B cell (primary cell): ENCODE measurements at regions not wholly inside any gene's neighbourhood (a gene's known extent, or its start where the extent isn't known, plus 50 kb on each side); places are given as distances from the start of the nearest gene placed in this dataset.
"Not testable (repeated sequence)": the region's sequence is repeated elsewhere in the genome, so short reads cannot be mapped to it uniquely, and the experiment has no call there.

Source experiments
- ATAC-seq: fragments of 200-7000 bp; cut with Tn5 transposase; one replicate; pipeline ENCODE4 v1.10.0; 2021; ENCODE audit warnings: low read depth, mild to moderate bottlenecking, moderate number of reproducible peaks, moderate library complexity
- CTCF ChIA-PET: fragments of 350-600 bp; sonication (Branson Sonifier 250); formaldehyde crosslinking; loops from one replicate; lab custom pipeline; 2021; ENCODE audit warnings: antibody characterized with exemption, inconsistent platforms; lab: Charles Lee
- POLR2A ChIA-PET: fragments of 350-600 bp; sonication (Branson Sonifier 250); formaldehyde crosslinking; loops from one replicate; lab custom pipeline; 2021; ENCODE audit warnings: antibody characterized with exemption; lab: Charles Lee
- DNase-seq: peaks from one replicate; pipeline ENCODE4 v3.0.0; 2013
- H2AFZ ChIP-seq: 2 replicates; pipeline ENCODE4 v1.6.1; 2012; ENCODE audit warnings: mild to moderate bottlenecking, low read depth, low read length; ENCODE audit not compliant: insufficient read depth, poor library complexity, severe bottlenecking
- H3K27ac ChIP-seq, 2 donors: 1 replicate in 1 of 2; 2 replicates in 1 of 2; pipeline ENCODE4 v1.5.1; 2012 to 2013; ENCODE audit warnings: low read length in 2 of 2, mild to moderate bottlenecking in 2 of 2, moderate library complexity in 1 of 2
- H3K27me3 ChIP-seq, 4 experiments: fragments of 200-600 bp in 1 of 4; sonication (generic) in 1 of 4; replicated peaks in 1 of 4; 1 replicate in 2 of 4; 2 replicates in 2 of 4; pipeline versions ENCODE4 v1.6.1 to v1.7.0; 2013 to 2016; ENCODE audit warnings: low read length in 3 of 4, mild to moderate bottlenecking in 2 of 4, mixed read lengths in 1 of 4, moderate library complexity in 1 of 4; ENCODE audit not compliant: insufficient read depth in 4 of 4, control insufficient read depth in 3 of 4; ENCODE audit errors: control extremely low read depth in 1 of 4
- H3K36me3 ChIP-seq, 2 experiments: replicated peaks in 1 of 2; 1 replicate in 1 of 2; 2 replicates in 1 of 2; pipeline versions ENCODE4 v1.6.1 to v1.7.1; 2013; ENCODE audit warnings: low read length in 1 of 2; ENCODE audit not compliant: insufficient read depth in 2 of 2, control insufficient read depth in 1 of 2; ENCODE audit errors: control extremely low read depth in 1 of 2, extremely low read depth in 1 of 2
- H3K4me1 ChIP-seq, 2 donors: fragments of 200-600 bp in 1 of 2; sonication (generic) in 1 of 2; 1 replicate in 1 of 2; 2 replicates in 1 of 2; pipeline versions ENCODE4 v1.5.1 to v1.6.1; 2013 to 2017; ENCODE audit warnings: low read length in 2 of 2; ENCODE audit not compliant: control insufficient read depth in 2 of 2, insufficient read depth in 2 of 2
- H3K4me2 ChIP-seq: replicated peaks from 2 replicates; pipeline ENCODE3; 2012; ENCODE audit warnings: mild to moderate bottlenecking, low read depth, low read length; ENCODE audit not compliant: poor library complexity, severe bottlenecking
- H3K4me3 ChIP-seq, 5 experiments: fragments of 200-600 bp in 1 of 5; sonication (generic) in 1 of 5; 1 replicate in 3 of 5; 2 replicates in 2 of 5; pipeline versions ENCODE4 v1.5.1 to v1.7.0; 2011 to 2016; ENCODE audit warnings: low read length in 4 of 5, mild to moderate bottlenecking in 4 of 5, low read depth in 2 of 5, control low read depth in 1 of 5, moderate library complexity in 1 of 5; ENCODE audit not compliant: insufficient read depth in 1 of 5; ENCODE audit errors: control extremely low read depth in 1 of 5, extremely low read depth in 1 of 5
- H3K79me2 ChIP-seq: fragments of 200-600 bp; sonication (generic); one replicate; pipeline ENCODE4 v1.6.0; 2016; ENCODE audit warnings: low read length; ENCODE audit not compliant: control insufficient read depth, insufficient read depth
- H3K9ac ChIP-seq: fragments of 200-600 bp; sonication (generic); 2 replicates; pipeline ENCODE4 v1.6.1; 2017; ENCODE audit warnings: mild to moderate bottlenecking, low read length, moderate library complexity
- H3K9me3 ChIP-seq, 3 donors: one replicate each; pipeline versions ENCODE4 v1.6.1 to v1.7.1; 2013; ENCODE audit warnings: low read length in 2 of 3; ENCODE audit not compliant: control insufficient read depth in 2 of 3, insufficient read depth in 1 of 3; ENCODE audit errors: control extremely low read depth in 1 of 3
- H4K20me1 ChIP-seq: 2 replicates; pipeline ENCODE4 v1.6.0; 2012; ENCODE audit warnings: mild to moderate bottlenecking, low read length; ENCODE audit not compliant: insufficient read depth, control insufficient read depth, poor library complexity, severe bottlenecking
- H3K27ac Mint-ChIP-seq: one replicate; pipeline ENCODE4 v1.8.0; 2021; ENCODE audit warnings: mixed read lengths
- H3K27me3 Mint-ChIP-seq: one replicate; pipeline ENCODE4 v1.8.0; 2021; ENCODE audit warnings: mixed read lengths
- H3K4me1 Mint-ChIP-seq: one replicate; pipeline ENCODE4 v1.8.0; 2021; ENCODE audit warnings: mixed read lengths
- H3K4me3 Mint-ChIP-seq: one replicate; pipeline ENCODE4 v1.8.0; 2021; ENCODE audit warnings: mixed read lengths
- H3K9me3 Mint-ChIP-seq: one replicate; pipeline ENCODE4 v1.8.0; 2022; ENCODE audit warnings: mixed read lengths; ENCODE audit not compliant: insufficient read depth
- CTCF ChIP-seq: fragments of 200-600 bp; IDR thresholded peaks from one replicate; pipeline ENCODE4 v1.8.0; 2022; ENCODE audit warnings: antibody characterized with exemption, mild to moderate bottlenecking
- EZH2 ChIP-seq: IDR thresholded peaks from 2 replicates; pipeline ENCODE4 v1.6.1; 2012; ENCODE audit warnings: borderline replicate concordance, low read depth, mild to moderate bottlenecking, moderate library complexity, low read length; ENCODE audit not compliant: insufficient read depth, poor library complexity, severe bottlenecking
- WGBS: methylation state at CpG from one replicate; pipeline ENCODE4 v1.1.5; 2013; ENCODE audit warnings: missing lambda C conversion rate; ENCODE audit not compliant: insufficient coverage; 5-methylcytosine and 5-hydroxymethylcytosine counted together
- intact Hi-C: fragments of 100-400 bp; cut with micrococcal nuclease; formaldehyde crosslinking; loops from one replicate; pipeline ENCODE4 v1.10.0; 2022

DNA sequence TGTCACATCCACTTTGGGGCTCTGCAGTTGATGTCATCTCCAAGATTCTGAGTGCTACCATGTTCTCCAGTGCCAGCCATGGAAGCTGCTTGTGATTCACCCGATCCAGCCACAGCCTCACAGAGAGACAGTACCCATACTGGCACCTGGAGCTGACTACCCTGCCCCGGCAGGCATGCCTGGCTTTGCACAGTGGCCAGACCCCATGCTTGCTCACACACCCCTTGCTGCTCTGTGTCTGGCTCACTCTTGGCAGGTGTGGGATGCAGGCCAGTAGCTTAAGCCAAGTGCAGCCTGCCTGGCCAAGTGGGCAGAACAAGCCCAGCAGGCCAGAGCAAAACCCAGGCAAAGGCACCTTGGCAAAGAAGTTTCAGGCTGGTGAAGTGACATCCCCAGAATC is 828.4 kb upstream of the VRK2 start:
- Histone ChIP-seq H3K27me3 (no peaks in the 10 kb centered on the region), H3K79me2 (no peaks in the 10 kb centered on the region), H2AFZ (no peak overlapping the region), H3K4me3 (no peak overlapping the region), H3K9me3 (peaks cover 0 to 20% (median 13%) of the 10 kb centered on the region in 3 donors), H3K4me2 (no peak overlapping the region), H3K4me1 (no peaks in the 10 kb centered on the region), H3K27ac (no peak overlapping the region), H3K9ac (no peak overlapping the region), H4K20me1 (no peaks in the 10 kb centered on the region), H3K36me3 (no peaks in the 10 kb centered on the region)
- TF ChIP-seq CTCF (no peak), EZH2 (no peak)
- intact Hi-C loops = no loop called here
- Mint-ChIP-seq H3K9me3 (peaks cover 8% of the 10 kb centered on the region), H3K27me3 (no peaks in the 10 kb centered on the region), H3K4me3 (no peak overlapping the region), H3K4me1 (no peaks in the 10 kb centered on the region), H3K27ac (no peak overlapping the region)
- no peak for ATAC-seq
- DNase-seq = no peak
- 86% methylated on average over 2 of the region's 2 CpGs for WGBS
- CTCF ChIA-PET = no interaction called here
- POLR2A ChIA-PET = no interaction called here

- intact Hi-C loops, H3K36me3 ChIP-seq, H4K20me1 ChIP-seq, H3K79me2 ChIP-seq, ATAC-seq, H3K4me3 Mint-ChIP-seq, H3K9ac ChIP-seq, H3K4me2 ChIP-seq, H3K9me3 ChIP-seq, H2AFZ ChIP-seq, H3K4me3 ChIP-seq, H3K4me1 Mint-ChIP-seq, DNase-seq, H3K27me3 Mint-ChIP-seq, H3K27me3 ChIP-seq, POLR2A ChIA-PET, CTCF ChIA-PET, H3K9me3 Mint-ChIP-seq, H3K4me1 ChIP-seq, H3K27ac ChIP-seq, H3K27ac Mint-ChIP-seq: not testable (repeated sequence)
- 91% methylated on average over 11 of the region's 12 CpGs for WGBS
These were observed 816.9 kb upstream of the VRK2 start for GRCh38 chr2:57229706-57230105.

GRCh38 chr2:57232341-57232740 is 814.3 kb upstream of the VRK2 start:
- CTCF ChIA-PET = not testable (repeated sequence)

More at GRCh38 chr2:57232341-57232740, 814.3 kb upstream of the VRK2 start:
- H3K27ac ChIP-seq, H3K9me3 Mint-ChIP-seq, H3K4me3 Mint-ChIP-seq, H3K79me2 ChIP-seq, H3K27me3 Mint-ChIP-seq, POLR2A ChIA-PET, H3K9me3 ChIP-seq, H2AFZ ChIP-seq, H3K4me1 Mint-ChIP-seq, H4K20me1 ChIP-seq, ATAC-seq, DNase-seq, H3K4me3 ChIP-seq, H3K36me3 ChIP-seq, H3K27ac Mint-ChIP-seq, H3K4me1 ChIP-seq, intact Hi-C loops, H3K27me3 ChIP-seq, H3K9ac ChIP-seq, H3K4me2 ChIP-seq: not testable (repeated sequence)
- WGBS = 72% methylated on average over 3 of the region's 9 CpGs
